ENCODE measurements at regions not wholly inside any gene's neighbourhood (a gene's known extent, or its start where the extent isn't known, plus 50 kb on each side); places are given as distances from the start of the nearest gene placed in this dataset.

DNA sequence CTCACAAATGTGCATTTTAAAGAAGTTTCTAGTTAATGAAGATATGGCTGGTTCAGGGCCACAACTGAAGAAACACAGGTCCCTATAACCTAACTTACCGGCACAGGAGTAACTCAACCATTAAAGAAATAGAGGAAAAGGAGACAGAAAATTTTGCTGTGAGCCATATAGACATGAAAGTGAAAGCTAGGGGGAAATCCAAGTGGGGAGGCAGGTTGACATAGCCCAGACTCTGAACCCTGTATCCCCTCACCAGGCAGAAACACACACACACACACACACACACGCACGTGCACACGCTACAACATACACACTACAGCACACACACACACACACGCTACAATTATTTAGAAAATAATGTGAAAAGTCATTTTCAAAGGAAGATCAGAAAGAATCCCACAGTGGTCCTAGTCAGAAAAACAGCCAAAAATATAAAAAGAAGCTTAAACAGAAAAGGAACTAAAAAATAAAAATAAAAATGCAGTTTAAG lies 856.4 kb upstream of the CDH6 start:
- Histone ChIP-seq H3K79me2 (ENCODE audit: insufficient read depth, low read depth) (no peaks in the 10 kb centered on the region), H3K4me2 (no peak overlapping the region), H2AFZ (ENCODE audit: low read depth) (no peak overlapping the region), H3K4me1 (ENCODE audit: low read depth, poor library complexity, severe bottlenecking) (peaks cover 12% of the 10 kb centered on the region), H3K36me3 (ENCODE audit: insufficient read depth) (no peaks in the 10 kb centered on the region), H3K4me3 (IDR thresholded peaks at IDR 0.05; ENCODE audit: insufficient read depth, low read depth, low read length) (no peak overlapping the region), H3K27me3 (ENCODE audit: insufficient read depth, low read depth) (no peaks in the 10 kb centered on the region), H4K20me1 (ENCODE audit: insufficient read depth) (no peaks in the 10 kb centered on the region), H3K27ac (no peak overlapping the region), H3K9ac (no peak overlapping the region)
- no peak for TF ChIP-seq CTCF (conservative IDR thresholded peaks at IDR 0.05; ENCODE audit: low read depth, low read length)

DNA sequence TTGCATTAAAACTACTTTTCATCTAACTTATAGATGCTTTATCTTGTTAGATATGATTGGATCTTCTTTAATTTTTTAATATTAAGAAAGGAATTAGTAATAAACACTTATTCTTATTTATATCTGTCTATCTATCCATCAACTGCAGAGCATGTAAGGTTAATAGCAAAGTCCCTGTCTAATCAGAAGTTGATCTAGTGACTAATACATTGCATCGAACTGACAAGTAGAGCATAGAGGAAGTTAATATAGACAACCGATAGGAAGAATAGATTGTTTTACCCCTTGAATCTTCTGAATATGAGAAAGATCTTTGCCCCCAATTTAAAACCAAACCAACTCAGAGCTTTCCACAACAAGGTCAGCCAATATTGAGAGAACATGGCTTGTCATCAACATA lies 862.0 kb upstream of the CDH6 start:
- no peak for TF ChIP-seq CTCF (conservative IDR thresholded peaks at IDR 0.05; ENCODE audit: low read depth, low read length)
- peaks cover 3% of the 10 kb centered on the region for H3K4me1 ChIP-seq (ENCODE audit: low read depth, poor library complexity, severe bottlenecking)
- H3K9ac ChIP-seq = no peak overlapping the region
- H3K27ac ChIP-seq = no peak overlapping the region
- H2AFZ ChIP-seq (ENCODE audit: low read depth) = no peak overlapping the region
- H3K36me3 ChIP-seq (ENCODE audit: insufficient read depth) = no peaks in the 10 kb centered on the region
- H3K4me2 ChIP-seq = no peak overlapping the region
- no peak overlapping the region for H3K4me3 ChIP-seq (IDR thresholded peaks at IDR 0.05; ENCODE audit: insufficient read depth, low read depth, low read length)
- H3K27me3 ChIP-seq (ENCODE audit: insufficient read depth, low read depth) = no peaks in the 10 kb centered on the region
- no peaks in the 10 kb centered on the region for H4K20me1 ChIP-seq (ENCODE audit: insufficient read depth)
- H3K79me2 ChIP-seq (ENCODE audit: insufficient read depth, low read depth) = no peaks in the 10 kb centered on the region

DNA sequence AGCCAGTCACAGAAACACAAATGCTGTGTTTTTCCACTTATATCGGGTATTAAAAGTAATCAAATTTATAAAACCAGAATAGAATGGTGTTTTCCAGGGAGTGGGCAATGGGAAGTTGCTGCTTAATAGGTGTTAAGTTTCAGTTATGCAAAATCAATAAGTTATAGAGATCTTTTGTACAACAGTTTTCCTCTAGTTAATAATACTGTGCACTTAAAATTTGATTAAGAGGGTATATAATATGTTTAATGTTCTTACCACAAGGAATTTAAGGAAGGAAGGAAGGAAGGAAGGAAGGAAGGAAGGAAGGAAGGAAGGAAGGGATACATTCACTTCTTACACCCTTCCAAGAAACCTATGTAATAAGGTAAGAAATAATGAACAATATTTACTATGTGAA lies 867.7 kb upstream of the CDH6 start:
- Histone ChIP-seq H3K27ac (no peak overlapping the region), H3K79me2 (ENCODE audit: insufficient read depth, low read depth) (no peaks in the 10 kb centered on the region), H3K4me3 (IDR thresholded peaks at IDR 0.05; ENCODE audit: insufficient read depth, low read depth, low read length) (no peak overlapping the region), H3K27me3 (ENCODE audit: insufficient read depth, low read depth) (no peaks in the 10 kb centered on the region), H3K36me3 (ENCODE audit: insufficient read depth) (no peaks in the 10 kb centered on the region), H3K4me1 (ENCODE audit: low read depth, poor library complexity, severe bottlenecking) (no peaks in the 10 kb centered on the region), H3K4me2 (no peak overlapping the region), H4K20me1 (ENCODE audit: insufficient read depth) (no peaks in the 10 kb centered on the region), H3K9ac (no peak overlapping the region), H2AFZ (ENCODE audit: low read depth) (no peak overlapping the region)
- no peak for TF ChIP-seq CTCF (conservative IDR thresholded peaks at IDR 0.05; ENCODE audit: low read depth, low read length)

- no peaks in the 10 kb centered on the region for H3K27me3 ChIP-seq (ENCODE audit: insufficient read depth, low read depth)
- H3K79me2 ChIP-seq (ENCODE audit: insufficient read depth, low read depth) = no peaks in the 10 kb centered on the region
- no peaks in the 10 kb centered on the region for H3K36me3 ChIP-seq (ENCODE audit: insufficient read depth)
- no peaks in the 10 kb centered on the region for H3K4me1 ChIP-seq (ENCODE audit: low read depth, poor library complexity, severe bottlenecking)
- no peak overlapping the region for H3K4me3 ChIP-seq (IDR thresholded peaks at IDR 0.05; ENCODE audit: insufficient read depth, low read depth, low read length)
- no peak for TF ChIP-seq CTCF (conservative IDR thresholded peaks at IDR 0.05; ENCODE audit: low read depth, low read length)
- no peak overlapping the region for H3K27ac ChIP-seq
- no peaks in the 10 kb centered on the region for H4K20me1 ChIP-seq (ENCODE audit: insufficient read depth)
- H3K9ac ChIP-seq = no peak overlapping the region
- H2AFZ ChIP-seq (ENCODE audit: low read depth) = no peak overlapping the region
- no peak overlapping the region for H3K4me2 ChIP-seq
These were observed 869.4 kb upstream of the CDH6 start for GRCh38 chr5:30324083-30324482.
